ENCODE measurements at regions not wholly inside any gene's neighbourhood (a gene's known extent, or its start where the extent isn't known, plus 50 kb on each side); places are given as distances from the start of the nearest gene placed in this dataset.

DNA sequence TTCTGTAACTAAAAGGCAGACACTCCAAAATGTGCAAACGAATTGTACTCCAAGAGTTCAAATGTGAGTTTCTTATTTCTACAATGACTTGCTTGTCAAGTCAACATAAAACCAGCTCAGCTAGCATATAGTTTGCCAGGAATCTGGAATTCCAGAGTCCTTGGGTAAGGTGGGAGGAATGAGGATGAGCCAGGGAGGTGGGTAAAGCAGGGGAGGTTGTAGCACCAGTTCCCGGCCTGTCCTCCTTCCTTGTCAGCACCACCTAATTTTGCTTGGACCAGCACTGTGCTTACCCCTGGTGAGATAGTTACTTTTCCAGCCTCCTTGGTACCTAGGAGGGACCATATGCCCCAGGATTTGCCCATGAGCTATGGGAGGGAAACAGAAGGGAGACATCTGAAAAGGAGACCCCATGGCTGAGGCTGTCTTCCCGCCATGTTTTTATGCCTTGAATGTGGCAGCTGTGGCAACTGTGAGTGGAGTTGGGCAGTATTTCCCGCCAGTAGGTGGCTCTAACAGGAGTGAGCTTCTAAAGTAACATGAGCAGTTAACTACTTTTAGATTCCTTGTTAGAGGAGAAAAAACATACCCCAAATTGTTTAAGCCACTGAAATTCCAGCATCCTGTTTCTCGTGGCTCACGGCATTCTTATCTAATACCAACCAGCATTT is 302.5 kb downstream of the TENT4A start:
- no peak for DNase-seq (ENCODE audit: low spot score)
- no peaks in the 10 kb centered on the region for H3K36me3 ChIP-seq
- H3K4me1 ChIP-seq: no peaks in the 10 kb centered on the region

DNA sequence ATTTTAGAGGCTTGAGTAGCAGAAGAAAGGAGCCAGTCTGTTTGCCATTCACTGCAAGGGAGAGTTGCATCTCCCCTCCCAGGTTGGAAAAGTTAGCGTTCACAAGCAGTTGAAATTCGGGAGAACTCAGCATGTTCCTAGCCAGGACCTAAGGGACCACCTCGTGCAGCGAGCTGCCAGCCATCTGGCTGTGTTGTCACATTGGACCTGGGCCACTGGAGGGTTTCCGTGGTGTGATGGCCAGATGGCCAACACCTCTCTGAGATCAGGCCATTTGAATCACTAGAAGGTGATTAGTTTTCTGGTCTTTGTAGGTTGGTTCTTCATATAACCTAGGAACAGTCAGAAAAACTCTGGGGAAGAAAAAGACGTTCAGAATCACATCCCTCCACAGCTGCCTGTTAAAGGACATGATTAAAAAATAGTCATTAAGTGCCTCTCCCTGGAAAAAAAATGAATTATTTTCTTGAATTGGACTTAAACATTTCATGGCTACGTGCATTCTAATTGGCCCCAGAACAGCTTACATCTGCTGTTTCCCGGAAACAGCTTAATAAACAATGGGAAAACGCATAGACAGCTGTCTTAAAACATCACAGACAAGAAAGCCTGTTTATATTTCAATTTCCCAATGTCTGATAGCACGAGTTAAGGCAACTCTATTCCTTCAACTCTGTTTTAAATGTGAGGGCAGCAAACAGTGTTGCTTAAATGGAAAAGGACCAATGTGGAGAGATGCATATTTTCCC is 303.9 kb downstream of the TENT4A start:
- Histone ChIP-seq H3K36me3 (no peaks in the 10 kb centered on the region), H3K4me1 (no peaks in the 10 kb centered on the region), H3K4me3 (no peak overlapping the region), H3K27ac (no peak overlapping the region), H3K9me3 (peaks cover 3 to 19% of the 10 kb centered on the region in 2 donors), H3K27me3 (no peaks in the 10 kb centered on the region)
- DNase-seq (ENCODE audit: low spot score): no peak
- TF ChIP-seq, protein P1, sequence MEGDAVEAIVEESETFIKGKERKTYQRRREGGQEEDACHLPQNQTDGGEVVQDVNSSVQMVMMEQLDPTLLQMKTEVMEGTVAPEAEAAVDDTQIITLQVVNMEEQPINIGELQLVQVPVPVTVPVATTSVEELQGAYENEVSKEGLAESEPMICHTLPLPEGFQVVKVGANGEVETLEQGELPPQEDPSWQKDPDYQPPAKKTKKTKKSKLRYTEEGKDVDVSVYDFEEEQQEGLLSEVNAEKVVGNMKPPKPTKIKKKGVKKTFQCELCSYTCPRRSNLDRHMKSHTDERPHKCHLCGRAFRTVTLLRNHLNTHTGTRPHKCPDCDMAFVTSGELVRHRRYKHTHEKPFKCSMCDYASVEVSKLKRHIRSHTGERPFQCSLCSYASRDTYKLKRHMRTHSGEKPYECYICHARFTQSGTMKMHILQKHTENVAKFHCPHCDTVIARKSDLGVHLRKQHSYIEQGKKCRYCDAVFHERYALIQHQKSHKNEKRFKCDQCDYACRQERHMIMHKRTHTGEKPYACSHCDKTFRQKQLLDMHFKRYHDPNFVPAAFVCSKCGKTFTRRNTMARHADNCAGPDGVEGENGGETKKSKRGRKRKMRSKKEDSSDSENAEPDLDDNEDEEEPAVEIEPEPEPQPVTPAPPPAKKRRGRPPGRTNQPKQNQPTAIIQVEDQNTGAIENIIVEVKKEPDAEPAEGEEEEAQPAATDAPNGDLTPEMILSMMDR (IDR thresholded peaks at IDR 0.05): no peak

More for the DNA sequence above, 302.5 kb downstream of the TENT4A start:
- no peak overlapping the region for H3K27ac ChIP-seq
- H3K9me3 ChIP-seq: peaks cover 0 to 4% of the 10 kb centered on the region in 2 donors
- no peak overlapping the region for H3K4me3 ChIP-seq
- H3K27me3 ChIP-seq: no peaks in the 10 kb centered on the region
- TF ChIP-seq, protein P1 (IDR thresholded peaks at IDR 0.05): no peak

DNA sequence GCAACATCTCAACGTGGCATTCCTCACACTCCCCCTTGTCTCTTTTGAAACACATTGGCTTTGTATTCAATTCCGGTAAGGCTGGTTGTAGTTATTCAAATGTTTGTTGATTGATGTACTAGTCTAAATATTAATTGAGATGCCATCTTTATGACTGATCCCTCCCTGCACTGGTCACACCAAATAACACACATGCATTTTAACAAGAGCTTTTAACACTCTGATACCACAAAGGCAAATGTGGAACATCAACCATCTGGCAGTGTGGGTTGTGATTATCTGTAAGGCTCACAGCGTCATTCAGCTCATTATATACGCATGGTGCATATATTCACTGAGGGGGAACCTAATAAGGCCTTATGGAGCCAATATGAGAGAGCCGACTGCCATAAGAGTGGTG is 305.0 kb downstream of the TENT4A start:
- Histone ChIP-seq H3K4me3 (no peak overlapping the region), H3K27ac (no peak overlapping the region), H3K27me3 (no peaks in the 10 kb centered on the region), H3K36me3 (no peaks in the 10 kb centered on the region), H3K4me1 (no peaks in the 10 kb centered on the region), H3K9me3 (peaks cover 12 to 29% of the 10 kb centered on the region in 2 donors)
- DNase-seq (ENCODE audit: low spot score): no peak
- TF ChIP-seq, protein P1 (IDR thresholded peaks at IDR 0.05): no peak

DNA sequence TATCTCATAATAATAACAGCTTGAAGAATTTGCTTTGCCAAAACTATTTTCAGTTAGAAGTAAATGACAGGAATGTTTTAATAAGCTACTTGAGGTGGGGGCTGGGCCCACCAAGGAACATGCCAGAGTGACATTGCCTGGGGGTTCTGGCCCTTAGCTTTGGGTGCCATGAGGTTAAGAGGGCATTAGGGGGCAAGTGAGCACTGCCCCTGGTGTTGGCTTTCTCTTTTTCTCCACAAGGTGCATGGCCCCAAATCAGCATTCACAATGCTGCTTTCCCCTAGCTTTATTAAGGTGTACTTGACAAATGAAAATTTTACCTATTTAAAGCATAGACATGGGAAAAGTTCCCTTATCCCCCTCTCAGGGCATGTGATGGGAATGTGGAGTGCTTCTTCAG is 305.4 kb downstream of the TENT4A start:
- Histone ChIP-seq H3K9me3 (peaks cover 12 to 33% of the 10 kb centered on the region in 2 donors), H3K36me3 (no peaks in the 10 kb centered on the region), H3K4me3 (no peak overlapping the region), H3K4me1 (no peaks in the 10 kb centered on the region), H3K27ac (no peak overlapping the region), H3K27me3 (no peaks in the 10 kb centered on the region)
- no peak for DNase-seq (ENCODE audit: low spot score)
- TF ChIP-seq, protein P1 (IDR thresholded peaks at IDR 0.05): no peak

GRCh38 chr5:7036192-7036835 is 323.1 kb downstream of the TENT4A start:
- Histone ChIP-seq H3K36me3 (no peaks in the 10 kb centered on the region), H3K27ac (no peak overlapping the region), H3K27me3 (no peaks in the 10 kb centered on the region), H3K4me3 (no peak overlapping the region), H3K4me1 (no peaks in the 10 kb centered on the region), H3K9me3 (no peaks in the 10 kb centered on the region)
- TF ChIP-seq, protein P1 (IDR thresholded peaks at IDR 0.05): no peak
- DNase-seq (ENCODE audit: low spot score): no peak

Data from right atrium auricular region (tissue), 2 donors.